ENCODE measurements at regions not wholly inside any gene's neighbourhood (a gene's known extent, or its start where the extent isn't known, plus 50 kb on each side); places are given as distances from the start of the nearest gene placed in this dataset.

DNA sequence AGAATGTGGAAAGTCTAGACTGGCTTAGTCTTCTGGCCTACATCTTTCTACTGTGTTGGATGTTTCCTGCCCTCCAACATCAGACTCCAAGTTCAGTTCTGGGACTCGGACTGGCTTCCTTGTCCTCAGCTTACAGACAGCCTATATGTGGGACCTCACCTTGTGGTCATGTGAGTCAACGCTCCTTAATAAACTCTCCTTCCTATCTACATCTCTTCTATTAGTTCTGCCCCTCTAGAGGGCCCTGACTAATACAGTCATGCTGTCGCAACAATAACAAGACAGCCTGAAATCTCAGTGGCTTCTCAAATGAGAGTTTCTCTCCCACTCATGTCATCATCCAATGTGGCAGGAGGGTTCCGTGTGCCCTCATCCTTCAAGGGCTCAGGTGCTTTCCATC is 347.8 kb downstream of the MZT1 start:
- DNase-seq (ENCODE audit: low read depth, low spot score): no peak

- DNase-seq (ENCODE audit: low read depth, low spot score): no peak
Observed at GRCh38 chr13:72368031-72368430, 359.4 kb downstream of the MZT1 start.

DNA sequence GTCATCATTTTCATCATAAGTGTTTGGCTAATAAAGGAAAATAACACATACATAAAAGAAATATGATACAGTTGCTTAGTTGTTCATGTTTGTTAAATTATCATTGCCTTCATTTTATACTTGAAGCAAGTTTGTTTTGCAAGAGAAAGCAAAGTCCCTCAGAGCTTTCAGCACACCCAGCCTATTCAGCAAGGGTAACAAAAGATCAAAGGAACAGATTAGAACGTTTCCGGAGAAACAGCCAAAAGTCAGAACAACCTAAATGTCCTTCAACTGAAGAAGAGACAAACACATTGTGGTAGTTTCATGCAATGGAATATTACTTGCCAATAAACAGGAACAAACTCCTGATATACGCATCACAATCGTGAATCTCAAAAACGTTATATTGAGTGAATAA is 380.7 kb downstream of the MZT1 start:
- DNase-seq (ENCODE audit: low read depth, low spot score): no peak

DNA sequence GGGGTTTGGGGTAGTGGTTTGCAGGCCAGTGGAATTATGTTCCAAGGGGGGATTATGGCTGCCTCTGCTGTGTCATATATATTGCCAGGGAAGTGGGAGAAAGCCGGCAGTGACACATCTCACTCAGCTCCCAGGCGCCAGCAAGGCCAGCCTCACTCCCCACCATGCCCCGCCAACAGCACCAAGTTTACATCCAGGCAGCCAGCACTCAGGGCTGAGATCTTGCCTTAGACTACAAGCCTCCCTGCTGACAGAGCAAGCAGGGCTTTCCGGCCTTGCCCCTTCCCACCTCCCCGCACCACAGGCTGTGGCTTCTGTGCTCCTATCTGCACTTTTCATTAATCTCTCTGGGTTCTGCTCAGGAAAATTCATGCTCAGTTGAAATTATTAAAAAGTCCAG is 385.1 kb downstream of the MZT1 start:
- no peak for DNase-seq (ENCODE audit: low read depth, low spot score)

DNA sequence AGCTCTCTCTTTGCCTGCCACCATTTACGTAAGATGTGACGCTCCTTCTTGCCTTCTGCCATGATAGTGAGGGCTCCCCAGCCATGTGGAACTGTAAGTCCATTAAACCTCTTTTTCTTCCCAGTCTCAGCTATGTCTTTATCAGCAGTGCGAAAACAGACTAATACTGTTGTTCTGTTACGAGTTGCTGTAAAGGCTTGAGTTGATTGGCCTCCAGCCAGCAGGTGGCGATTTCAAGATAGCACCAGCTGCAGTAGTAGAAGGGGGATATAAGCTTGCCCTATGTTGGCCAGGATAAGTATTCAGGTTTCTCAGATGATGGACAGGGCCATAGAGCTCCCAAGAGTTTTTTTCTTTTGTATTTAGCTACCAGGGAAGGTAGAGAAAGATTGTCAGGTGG is 385.5 kb downstream of the MZT1 start:
- DNase-seq (ENCODE audit: low read depth, low spot score): no peak

DNA sequence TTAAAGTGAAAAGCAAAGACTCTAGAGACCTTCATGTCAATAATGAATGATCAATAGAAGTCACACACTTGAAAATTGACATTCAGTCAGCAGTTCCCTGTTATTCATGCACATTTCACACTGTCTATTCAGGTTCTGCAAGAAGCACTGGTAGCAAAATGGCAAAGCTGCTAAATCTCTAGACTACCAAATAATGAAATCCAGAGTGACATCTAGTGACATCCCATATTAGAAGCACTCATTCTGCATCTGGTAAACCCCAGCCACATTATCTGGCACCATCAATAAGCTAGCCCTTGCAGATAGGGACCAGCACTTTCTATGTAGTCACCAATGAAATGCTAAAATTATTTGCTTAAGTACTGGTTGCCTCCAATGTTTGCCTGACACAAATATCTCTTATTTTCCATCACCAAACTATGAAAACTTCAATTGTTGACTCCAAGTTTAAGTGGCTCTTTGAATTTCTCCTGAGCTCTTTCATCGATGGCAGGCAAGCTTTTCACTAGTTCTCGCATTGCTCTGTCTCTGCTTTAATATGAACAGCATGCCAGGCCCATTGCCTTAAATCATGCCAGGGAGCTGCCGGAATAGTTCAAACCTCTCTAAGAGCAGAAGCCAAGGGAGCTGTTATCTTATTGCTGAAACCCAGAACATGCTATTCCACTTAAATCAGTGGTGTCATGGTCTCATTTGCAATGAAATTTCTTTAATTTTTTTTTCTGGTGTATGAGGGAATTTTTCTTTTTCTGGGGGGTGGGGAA is 409.9 kb downstream of the MZT1 start:
- DNase-seq (ENCODE audit: low read depth, low spot score): no peak

GRCh38 chr13:72316716-72317115 is 410.7 kb downstream of the MZT1 start:
- DNase-seq (ENCODE audit: low read depth, low spot score): no peak

- DNase-seq (ENCODE audit: low read depth, low spot score): no peak
Observed at GRCh38 chr13:72315312-72315711, 412.1 kb downstream of the MZT1 start.

DNA sequence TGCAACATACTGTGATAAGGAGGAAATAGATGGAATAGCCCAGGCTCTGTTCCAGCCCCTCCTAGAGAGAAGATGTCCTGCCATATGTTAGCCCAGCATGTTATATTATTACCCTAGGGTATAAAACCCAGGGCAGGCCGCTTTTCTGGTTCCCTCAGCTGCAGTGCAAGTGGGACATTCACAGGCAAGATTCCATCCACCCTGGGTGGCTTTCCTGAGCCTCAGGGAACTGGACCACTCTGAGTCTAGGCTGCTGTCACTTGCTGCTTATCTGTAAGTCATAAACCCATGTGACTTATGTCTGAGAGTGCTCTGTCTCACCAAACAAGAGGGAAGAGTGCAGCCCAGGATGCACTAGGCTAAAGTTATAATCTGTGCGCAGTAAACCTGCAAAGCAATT is 413.2 kb downstream of the MZT1 start:
- DNase-seq (ENCODE audit: low read depth, low spot score): no peak

DNA sequence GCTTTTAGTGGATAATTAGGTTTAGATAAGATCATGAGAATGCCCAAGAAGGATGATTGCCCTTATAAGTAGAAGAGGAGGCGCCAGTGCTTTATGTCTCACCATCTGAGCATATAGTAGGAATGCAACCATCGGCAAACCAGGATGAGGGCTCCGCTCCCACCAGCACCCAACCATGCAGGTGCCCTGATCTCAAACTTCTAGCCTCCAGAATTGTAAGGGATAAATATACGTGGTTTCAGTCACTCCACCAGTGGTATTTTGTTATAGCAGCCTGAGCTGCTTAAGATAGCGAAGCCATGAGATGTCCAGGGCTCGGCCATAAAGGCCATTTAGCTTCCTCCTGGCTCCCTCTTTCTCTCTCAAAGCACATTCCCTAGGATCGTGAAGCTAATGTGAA is 413.9 kb downstream of the MZT1 start:
- no peak for DNase-seq (ENCODE audit: low read depth, low spot score)

- DNase-seq (ENCODE audit: low read depth, low spot score): peak; percentile 91
Observed at GRCh38 chr13:72303941-72304746, 423.3 kb downstream of the MZT1 start.

GRCh38 chr13:72296246-72296645 is 429.2 kb upstream of the DACH1 start:
- DNase-seq (ENCODE audit: low read depth, low spot score): no peak

DNA sequence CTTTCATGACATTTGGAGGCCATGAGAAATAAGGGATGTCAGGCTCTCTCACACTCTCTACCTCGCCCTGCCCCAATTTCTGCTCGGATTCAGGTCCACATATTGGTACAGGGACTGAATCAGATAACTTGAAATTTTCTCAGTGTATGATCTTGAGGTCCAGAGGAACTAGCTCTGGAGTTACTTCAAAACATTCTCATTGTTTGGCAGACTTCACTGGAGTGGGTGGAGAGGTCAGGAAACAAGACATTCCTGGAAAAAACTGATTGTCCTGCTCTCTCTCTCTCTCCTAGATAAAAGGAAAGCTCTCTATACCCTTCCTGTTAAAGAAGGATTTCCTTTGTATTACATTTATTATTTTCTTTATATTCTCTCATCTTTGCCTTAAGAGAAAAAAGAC is 428.1 kb upstream of the DACH1 start:
- DNase-seq (ENCODE audit: low read depth, low spot score): peak; percentile 57

DNA sequence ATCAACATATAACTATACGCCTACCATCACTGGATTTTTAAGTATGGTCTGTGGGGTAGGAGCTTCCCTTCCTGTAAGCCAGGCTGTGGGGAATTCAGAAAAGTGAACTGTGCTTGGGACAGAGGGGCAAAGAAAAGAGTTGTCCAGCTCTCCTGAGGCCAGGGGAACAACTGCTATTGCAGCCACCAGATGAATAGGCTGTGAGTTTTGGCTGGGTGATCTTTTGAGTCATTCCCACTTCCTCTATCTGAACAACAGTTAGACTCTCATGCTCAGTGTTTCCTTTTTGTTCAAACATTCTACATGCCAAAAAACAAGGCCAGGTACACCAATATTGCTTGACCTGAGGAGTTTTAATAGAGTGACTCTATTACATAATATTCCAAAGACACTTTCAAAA is 426.2 kb upstream of the DACH1 start:
- DNase-seq (ENCODE audit: low read depth, low spot score): no peak

GRCh38 chr13:72290962-72291681 is 424.1 kb upstream of the DACH1 start:
- DNase-seq (ENCODE audit: low read depth, low spot score): peak; percentile 95

GRCh38 chr13:72286421-72286820 is 419.4 kb upstream of the DACH1 start:
- DNase-seq (ENCODE audit: low read depth, low spot score): no peak

- peak; percentile 51 for DNase-seq (ENCODE audit: low read depth, low spot score)
Observed at GRCh38 chr13:72284791-72285190, 417.8 kb upstream of the DACH1 start.

DNA sequence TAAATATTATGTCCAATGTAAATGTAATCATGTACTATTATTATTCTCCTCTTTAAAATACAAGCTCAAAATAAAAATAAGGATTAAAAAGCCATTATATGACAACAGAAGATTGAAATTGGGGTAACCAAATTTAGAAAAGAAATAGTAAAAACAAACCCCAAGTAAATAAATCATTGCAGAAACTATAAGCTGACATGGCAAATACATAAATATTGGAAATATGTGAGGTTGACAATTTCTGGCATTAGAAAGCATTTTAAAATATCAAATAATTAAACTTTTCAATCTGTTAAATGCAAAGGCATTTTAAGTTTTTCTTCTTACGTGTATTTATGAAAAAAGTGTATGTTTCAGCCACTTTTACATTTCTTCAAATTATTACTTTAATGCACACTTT is 394.7 kb upstream of the DACH1 start:
- DNase-seq (ENCODE audit: low read depth, low spot score): no peak

DNA sequence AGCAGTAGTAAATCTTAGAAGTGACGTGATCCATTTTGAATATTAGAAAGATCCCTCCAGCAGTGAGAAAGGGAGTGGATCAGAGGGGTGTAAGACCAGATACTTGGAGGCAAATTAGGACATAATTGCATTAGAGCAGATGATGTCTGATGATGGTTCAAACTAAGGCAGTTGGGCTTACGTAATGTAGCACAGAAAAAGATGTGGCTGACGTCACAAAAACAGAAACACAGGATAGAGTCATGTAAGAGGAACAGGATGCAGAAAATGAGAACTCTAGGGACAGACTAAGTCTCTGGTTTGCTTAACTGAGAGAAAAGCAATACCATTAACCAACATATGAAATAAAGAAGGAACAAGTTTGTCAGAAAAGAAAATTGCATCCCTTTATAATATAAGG is 392.5 kb upstream of the DACH1 start:
- no peak for DNase-seq (ENCODE audit: low read depth, low spot score)

DNA sequence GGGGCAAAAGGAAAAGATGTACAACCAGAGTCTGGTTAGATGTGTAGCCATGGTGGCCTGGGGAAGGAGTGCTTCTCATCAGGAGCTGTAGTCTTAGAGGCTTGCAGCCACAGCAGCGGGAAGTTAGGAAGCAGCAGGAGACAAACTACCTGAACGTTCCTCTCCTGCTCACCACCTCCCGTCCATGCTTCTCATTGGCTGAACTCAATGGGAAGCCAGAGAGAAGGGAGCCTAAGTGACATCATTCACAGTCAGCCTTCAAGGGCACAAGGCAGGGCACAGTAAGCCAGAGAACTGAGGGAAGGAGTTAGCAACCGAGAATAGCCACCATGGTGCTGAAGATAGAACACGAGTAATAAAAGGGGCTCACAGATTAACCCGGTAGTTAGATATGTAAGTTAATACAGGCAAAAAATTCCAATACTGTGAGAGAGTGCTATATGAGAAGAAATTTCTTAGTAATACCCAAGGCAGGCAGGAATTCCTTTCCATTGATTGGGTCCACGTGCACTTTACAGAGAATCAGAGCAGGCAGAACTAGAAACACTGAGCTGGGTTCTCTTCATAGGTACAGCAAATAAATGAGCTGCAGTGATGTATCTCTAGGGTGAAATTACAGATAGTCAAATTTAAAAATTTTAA is 391.5 kb upstream of the DACH1 start:
- no peak for DNase-seq (ENCODE audit: low read depth, low spot score)

DNA sequence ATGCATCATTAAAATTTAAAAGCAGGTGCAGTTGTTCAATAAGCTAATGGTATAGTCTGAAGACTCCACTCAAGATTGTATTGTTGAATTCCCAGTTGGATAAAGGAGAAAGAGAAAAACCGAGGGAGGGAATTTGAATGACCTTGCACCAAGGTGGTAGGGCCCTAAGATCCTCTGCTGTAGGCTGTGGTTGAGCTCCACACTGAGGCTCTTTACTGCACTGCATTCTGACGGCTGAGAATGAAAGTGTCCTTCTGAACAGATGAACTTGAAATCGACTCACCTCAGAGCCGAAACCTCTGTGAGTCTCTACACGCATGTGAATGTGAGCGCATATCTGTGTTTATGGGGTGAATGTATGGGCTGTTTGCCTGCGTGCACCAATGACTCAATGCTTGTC is 388.9 kb upstream of the DACH1 start:
- peak; percentile 80 for DNase-seq (ENCODE audit: low read depth, low spot score)

DNA sequence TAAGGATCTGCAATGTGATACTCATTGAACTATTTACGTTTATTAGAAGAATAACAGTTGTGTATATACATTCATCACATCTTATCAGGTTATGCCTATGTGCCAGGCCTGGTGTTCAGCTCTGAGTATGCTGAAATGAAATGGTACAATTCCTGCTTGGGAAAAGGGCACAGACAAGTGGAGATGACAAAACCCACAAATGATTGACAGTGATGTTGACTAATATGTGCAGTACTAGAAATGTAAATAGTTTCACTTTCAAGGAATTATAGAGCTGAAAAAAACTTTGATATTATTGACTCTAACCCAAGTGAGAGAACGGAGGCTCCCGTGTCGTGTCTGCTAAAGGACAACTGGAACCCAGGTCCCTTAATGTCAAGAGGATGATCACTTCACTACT is 386.8 kb upstream of the DACH1 start:
- DNase-seq (ENCODE audit: low read depth, low spot score): no peak
